HUDEP-2 (cell line): ENCODE measurements at regions not wholly inside any gene's neighbourhood (a gene's known extent, or its start where the extent isn't known, plus 50 kb on each side); places are given as distances from the start of the nearest gene placed in this dataset.
"Not testable (repeated sequence)": the region's sequence is repeated elsewhere in the genome, so short reads cannot be mapped to it uniquely, and the experiment has no call there.

Experiments used
- DNase-seq, 76 experiments: peaks; one replicate each; lab custom pipeline; 2025; ENCODE audit not compliant: unreplicated experiment in 76 of 76; lab: John Stamatoyannopoulos, UW

DNA sequence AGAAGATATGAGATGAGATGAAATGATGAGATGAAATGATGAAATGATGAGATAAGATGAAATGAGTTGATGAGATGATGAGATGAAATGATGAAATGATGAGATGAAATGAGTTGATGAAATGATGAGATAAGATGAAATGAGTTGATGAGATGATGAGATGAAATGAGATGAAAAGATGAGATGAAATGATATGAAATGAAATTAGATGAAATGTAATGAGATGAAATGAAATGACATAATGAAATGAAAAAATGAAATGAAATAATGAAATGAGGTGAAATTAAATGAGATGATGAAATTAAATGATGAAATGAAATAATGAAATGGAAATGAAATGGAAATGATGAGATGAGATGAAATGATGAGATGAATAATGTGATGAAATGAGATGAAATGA is 231.6 kb downstream of the GOLGA6L6 start:
- DNase-seq, result not testable (repeated sequence)

DNA sequence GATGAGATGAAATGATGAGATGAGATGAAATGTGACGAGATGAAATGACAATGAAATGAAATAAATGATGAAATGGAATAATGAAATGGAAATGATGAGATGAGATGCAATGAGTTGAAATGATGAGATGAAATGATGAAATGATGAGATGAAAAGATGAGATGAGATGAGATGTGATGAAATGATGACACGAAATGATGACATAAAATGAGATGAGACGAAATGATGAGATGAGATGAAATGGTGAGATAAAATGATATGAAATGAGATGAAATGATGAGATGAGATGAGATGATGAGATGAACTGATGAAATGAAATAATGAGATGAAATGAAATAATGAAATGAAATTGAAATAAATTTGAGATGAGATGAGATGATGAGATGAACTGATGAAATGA is 232.2 kb downstream of the GOLGA6L6 start:
- not testable (repeated sequence) for DNase-seq

DNA sequence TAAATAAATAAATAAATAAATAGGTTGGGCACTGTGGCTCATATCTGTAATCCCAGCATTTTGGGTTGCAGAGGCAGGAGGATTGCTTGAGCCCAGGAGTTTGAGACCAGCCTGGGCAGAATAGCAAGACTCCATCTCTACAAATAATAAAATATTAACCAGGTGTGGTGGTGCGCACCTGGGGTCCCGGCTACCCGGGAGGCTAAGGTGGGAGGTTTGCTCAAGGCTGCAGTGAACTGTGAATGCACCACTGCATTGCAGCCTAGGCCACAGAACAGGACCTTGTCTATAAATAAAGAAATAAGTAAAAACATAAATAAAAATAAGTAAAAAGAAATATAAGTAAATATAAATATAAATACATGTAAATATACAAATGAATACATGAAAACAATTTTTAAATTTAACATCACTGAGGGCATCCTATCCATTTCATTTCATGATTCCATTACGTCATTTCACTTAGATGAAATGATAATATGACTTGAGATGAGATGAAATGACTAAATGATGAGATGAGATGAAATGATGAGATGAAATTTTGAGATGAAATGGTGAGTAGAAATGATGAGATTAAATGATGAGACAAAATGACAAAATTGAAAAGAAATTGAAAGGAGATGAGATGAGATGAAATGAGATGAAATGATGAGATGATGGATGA is 233.4 kb downstream of the GOLGA6L6 start:
- DNase-seq, result not testable (repeated sequence)

DNA sequence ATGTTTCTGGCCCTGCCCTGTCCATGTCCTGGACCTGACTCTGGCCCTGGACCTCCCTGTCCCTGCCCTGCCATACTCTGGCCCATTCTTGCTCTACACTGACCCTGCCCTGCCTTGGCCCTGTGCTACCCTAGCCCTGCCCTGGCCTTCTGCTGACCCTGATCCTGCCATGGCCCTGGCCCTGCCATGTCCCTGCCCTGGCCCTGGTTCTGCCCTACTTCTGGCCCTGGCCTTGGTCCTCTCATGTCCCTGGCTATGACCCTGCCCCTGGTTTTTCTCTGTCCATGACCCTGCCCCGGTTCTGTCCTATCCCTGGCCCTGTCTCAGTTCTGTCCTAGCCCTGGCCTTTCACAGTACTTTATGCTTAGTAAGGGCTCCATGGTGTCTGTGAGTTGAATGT is 234.5 kb downstream of the GOLGA6L6 start:
- DNase-seq, result not testable (repeated sequence)

DNA sequence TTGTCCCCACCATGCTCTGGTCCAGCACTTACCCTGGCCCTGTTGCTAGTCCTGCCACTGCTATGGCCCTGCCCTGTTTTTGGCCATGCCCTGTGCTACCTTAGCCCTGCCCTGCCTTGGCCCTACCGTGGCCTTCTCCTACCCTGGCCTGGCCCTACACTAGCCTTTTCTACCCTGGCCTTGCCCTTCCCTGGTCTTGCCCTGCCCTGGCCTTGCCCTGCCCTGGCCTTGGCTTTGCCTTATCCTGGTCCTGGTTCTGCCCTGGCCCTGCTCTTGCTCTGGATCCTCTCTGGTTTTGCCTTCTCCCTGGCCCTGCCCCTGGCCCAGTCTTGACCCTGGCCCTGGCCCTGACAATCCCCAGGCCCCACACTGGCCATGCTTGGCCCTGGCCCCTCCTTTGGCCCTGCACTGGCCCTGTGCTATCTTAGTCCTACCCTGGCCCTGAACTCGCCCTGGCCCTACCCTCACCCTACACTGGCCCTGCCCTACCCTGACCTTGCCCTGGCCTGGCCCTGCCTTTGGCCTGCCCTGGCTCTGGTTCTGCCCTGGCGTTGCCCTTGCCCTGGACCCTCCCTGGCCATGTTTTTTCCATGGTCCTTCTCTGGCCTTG is 235.0 kb downstream of the GOLGA6L6 start:
- DNase-seq, result not testable (repeated sequence)

DNA sequence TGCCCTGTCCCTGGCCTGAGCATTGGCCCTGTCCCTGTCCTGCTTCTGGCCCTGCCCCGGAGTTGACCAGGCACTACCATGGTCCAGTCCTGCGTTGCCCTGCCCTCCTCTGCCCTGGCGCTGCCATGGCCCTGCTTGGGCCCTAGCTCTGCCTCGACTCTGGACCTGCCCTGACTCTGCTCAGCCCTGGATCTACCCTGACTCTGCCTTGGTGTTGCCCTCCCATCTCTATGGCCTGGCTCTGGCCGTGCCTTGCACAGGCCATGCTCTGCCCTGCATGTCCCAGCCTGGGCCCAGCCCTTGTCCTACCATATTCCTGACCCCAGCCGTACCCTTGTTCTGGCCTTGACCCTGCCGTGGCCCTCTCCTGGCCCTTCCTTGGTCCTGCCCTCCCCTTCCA is 235.7 kb downstream of the GOLGA6L6 start:
- DNase-seq, result not testable (repeated sequence)

DNA sequence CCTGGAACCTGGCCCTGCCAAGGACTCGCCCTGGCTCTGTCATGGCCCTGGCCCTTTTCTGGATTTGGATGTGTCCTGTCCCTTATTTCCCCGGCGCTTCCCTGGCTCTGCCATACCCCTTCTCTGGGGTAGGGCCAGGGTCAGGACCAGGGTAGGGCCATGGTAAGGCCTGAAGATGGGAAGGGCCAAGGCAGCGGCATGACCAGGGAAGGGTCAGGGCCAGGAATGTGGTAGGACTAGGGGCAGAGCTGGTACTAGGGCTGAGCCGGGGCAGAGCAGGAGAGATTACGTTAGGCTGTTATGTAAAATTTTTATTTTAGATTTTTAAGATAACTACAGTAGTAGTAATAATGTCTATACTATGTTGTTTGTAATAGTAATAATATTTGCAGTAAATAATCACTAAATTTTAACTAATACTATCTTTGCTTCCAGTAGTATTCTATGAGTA is 236.6 kb downstream of the GOLGA6L6 start:
- DNase-seq, result not testable (repeated sequence)

DNA sequence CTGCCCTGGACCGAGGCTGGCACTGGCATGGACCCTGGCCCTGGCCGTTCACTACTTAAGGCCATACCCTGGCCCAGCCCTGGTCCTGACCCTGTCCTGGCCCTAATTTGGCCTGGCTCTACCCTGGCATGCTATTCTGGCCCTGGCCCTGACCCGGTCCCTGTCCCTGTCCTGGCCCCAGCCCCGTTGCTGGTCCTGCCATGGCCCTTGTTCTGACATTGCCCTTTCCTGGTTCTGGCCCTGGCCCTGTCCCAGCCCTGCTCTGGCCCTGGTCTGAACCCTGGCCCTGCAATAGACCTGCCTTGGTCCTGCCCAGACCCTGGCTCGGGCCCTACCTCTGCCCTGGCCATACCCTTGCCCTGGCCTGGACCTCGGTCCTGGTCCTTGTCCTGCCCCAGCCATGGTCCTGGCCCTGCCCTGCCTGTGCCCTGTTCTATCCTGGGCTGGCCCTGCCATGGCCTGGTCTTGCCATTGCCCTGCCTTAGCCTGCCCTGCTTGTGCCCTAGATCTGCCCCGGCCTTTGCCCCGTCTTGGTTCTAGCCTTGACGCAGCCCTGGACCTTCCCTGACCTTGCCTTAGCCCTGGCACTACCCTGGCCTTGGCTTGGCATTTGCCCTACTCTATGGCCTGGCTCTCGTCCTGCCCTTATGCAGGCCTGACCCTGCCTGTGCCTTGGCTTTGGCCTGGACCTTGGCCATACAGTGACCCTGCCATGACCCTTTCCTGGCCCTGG is 237.2 kb downstream of the GOLGA6L6 start:
- DNase-seq, result not testable (repeated sequence)

DNA sequence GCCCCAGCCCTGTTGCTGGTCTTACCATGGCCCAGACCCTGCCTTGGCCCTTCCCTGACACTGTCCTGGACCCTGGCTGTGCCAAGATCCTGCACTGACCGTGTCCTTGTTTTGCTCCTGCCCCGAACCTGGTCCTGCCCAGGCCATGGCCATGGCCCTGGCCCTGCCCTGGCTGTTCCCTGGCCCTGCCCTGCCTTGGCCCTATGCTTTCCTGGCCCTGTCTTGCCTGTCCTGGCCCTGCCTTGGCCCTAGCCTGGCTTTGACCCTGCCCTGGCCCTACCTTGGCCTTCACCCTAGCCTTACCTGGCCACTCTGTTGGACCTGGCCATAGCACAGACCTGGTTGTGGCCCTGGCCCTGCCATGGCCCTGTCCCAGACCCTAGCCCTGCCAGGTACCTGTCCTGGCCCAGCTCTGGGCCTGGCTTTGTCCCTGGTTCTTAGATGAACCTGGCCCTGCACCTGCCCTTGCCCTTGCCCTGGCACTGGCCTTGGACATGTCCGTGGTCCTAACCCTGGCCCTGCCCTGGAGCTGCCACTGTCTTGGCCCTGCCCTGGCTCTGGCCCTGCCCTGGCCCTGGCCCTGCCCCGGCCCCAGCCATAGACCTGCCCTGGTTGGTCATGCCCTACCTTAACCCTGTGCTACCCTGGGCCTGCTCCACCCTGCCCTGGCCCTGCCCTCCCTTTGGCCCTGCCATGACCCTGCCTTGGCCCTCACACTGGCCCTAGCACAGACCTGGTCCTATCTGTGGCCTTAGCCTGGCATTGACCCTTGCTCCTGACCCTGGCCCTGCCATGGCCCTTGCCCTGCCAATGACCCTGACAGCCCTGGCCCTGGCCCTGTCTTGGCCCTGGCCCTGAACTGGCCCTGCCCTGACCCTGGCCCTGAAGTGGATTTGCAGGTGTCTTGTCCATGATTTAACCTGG is 238.1 kb downstream of the GOLGA6L6 start:
- DNase-seq, result not testable (repeated sequence)

DNA sequence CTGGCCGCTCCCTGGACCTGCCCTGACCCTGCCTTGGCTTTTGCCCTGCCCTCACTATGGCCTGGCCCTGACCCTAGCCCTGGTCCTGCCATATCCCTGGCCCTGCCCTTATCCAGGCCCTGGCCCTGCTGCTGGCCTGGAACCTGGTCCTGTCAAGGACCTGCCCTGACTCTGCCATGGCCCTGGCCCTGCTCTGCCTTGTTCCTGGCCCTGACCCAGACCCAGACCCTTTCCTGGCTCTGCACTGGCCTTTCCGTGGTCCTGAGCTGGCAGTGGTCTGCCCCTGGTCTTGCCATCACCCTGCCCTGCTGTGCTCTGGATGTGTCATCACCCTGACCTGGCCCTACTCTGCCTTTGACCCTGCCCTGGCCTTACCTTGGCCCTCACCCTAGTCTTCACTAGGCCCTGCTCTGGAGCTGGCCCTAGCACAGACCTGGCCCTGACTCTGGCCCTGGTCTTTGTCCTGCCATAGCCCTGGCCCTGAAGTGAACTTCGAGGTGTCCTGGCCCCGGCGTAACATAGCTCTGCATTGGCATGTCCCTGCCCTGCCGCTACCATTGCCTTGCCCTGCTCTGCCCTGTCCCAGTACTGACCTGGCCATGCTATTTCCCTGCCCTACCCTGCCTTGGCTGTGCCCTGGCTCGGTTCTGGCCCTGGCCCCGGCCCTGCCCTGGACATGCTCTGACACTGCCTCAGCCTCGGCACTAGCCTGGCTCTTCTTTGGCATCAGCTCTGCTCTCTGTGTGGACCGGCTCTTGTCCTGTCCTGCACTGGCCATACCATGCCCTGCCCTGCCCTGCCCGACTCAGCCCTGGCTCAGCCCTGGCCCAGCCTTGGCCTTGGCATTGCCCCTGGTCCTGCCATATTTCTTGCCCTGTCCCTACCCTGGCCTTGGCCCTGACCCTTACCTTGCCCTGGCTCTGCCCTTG is 239.2 kb downstream of the GOLGA6L6 start:
- not testable (repeated sequence) for DNase-seq

DNA sequence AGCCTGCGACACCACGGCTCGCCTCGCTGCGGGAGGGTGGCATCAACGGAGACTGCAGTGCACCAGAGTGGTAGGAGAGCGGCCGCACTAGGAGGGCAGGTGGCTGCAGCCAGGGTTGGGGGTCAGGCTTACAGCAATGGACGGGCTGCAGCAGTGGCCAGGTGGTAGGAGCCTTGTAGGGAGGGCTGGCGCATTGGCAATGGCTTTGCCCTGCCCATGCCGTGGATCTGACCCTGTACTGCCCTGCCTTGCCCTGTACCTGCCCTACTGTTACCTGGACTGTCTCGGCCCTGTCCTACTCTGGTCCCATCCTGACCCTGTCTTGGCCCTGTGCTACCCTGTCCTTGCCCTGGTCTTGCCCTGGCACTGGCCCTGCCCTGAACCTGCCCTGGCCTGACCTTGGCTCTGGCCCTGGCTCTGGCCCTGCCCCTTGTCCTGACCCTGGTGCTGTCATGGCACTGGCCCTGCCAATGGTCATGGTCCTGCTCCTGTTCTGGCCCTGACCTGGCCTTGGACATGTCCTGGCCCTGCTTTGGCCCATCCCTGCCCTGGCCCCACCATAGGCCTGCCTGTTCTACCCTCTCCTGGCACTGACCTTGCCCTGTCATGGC is 240.0 kb downstream of the GOLGA6L6 start:
- not testable (repeated sequence) for DNase-seq

DNA sequence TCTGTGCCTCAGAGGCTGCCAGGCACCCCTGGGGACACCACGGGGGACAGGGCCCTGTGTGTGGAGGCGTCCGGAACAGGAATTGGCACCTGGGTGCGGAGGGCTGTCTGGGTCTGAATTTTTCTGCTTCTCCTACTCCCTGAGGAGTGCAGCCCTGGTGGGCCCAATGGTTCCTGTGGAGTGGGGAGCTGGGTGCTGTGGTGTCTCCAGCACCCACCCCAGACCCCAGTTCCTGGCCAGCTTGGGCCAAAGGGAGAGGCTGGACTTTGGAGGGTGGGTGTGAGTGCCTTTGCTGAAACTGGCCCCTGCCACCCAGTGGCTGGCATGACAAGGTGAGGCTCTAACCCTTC is 240.6 kb downstream of the GOLGA6L6 start:
- DNase-seq, result not testable (repeated sequence)

DNA sequence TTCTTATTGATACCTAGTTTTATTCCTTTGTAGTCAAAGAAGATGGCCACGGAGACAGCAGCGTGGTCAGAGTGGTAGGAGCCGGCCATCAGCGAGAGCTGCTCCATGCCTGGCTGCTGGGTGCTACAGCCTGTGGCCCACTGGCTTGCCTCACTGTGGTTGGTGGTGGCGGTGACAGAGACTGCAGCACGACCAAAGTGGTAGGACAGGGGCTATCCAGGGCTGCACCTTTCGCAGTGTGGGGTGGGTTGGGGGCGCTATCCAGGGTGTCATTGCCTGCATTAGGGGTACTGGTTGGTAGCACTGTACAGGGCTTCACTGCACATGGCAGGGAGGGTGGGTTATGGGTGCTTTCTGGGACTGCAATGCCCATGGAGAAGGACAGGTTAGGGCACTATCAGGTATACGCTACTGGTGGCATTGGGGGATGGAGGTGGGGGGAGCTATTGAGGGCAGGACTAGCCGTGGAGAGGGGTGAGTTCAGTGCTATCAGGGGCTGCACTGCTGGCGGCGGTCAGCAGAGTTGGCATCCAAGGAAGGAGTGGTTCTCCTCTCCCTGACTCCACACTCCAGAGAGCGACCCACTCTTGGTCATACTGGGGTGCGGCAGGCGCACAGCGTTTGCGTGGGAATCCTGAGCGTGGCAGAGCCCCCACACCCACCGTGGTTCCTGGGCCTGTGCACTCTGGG is 241.1 kb downstream of the GOLGA6L6 start:
- DNase-seq, result not testable (repeated sequence)

DNA sequence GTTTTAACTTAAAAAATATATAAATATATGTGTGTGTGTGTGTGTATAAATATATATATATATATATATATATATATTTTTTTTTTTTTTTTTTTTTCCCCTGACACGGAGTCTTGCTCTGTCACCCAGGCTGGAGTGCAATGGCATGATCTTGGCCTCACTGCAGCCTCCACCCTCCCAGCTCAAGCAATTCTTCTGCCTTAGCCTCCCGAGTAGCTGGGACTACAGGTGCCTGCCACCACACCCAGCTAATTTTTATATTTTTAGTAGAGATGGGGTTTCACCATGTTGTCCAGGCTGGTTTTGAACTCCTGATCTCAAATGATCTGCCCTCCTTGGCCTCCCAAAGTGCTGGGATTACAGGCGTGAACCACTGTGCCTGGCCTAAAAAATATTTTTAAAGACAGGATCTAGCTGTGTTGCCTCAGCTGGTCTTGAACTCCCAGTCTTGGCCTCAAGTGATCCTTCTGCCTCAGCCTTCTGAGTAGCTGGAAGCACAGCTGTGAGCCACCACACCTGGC is 243.9 kb downstream of the GOLGA6L6 start:
- not testable (repeated sequence) for DNase-seq

DNA sequence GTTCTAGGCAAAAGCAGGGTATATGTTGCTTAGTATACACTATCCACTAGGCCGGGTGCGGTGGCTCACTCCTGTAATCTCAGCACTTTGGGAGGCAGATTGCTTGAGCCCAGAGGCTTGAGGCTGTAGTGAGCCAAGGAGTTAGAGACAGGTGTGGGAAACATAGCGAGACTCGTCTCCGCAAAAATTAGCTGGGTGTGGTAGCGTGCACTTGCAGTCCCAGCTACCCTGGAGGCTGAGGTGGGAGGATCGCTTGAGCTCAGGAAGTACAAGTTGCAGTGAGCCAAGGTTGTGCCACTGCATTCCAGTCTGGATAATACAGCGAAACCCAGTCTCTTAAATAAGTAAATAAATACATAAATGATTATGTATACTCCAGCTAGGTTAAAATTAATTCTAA is 245.3 kb downstream of the GOLGA6L6 start:
- not testable (repeated sequence) for DNase-seq

DNA sequence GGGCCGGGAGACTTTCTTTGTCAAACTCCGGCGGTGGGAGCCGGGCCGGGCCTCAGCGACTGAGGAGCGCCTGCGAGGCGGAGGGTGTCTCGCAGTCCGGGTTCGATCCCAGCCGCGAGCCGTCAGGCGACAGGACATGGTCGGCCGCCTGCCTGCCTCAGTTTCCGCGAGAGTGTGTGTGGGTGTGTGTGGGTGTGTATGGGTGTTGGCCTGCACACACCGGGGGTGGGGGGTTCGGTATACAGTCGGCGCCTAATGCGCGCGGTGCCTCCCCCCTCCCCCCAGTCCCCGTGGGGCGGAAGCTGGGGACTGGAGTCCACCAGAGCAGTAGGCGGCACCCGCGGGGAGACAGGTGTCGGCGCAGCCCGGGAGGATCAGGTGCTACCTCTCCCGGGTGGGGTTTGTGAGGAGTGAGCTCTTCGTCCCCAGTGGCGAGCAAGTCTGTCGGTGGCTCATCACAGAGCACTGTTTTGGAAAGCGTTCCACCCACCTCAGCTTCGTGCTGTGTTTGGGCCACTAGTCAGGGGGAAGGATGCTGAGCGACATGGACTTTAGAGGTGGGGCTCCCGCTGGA is 246.3 kb downstream of the GOLGA6L6 start:
- DNase-seq, result no peak

DNA sequence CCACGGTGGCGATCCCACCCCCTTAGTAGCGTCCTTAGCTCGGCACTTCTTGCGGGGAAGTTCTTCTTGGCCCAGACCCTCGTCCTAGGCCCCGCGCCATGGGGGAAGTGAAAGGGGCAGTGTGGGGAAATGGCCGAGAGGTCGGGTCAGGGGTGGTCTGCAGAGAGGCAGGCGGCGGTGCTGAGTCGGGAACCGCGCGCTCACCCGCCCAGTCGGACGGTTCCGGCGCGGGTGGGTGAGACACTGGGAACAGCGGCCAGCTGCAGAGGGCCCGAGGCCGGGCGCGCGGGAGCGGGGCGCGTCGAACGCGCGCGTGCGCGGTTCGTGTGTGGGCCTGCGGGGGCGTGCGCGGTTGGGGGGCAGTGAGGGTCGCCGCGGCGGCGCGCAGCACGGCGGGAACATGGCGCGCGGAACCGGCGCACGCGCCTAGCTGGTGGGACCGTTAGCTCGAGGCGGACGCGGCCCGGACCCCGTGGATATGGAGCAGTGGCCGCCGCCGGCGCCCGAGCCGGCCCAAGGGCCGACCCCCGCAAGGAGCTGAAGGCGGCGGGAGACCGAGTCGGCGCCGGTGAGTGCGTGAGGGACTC is 246.9 kb downstream of the GOLGA6L6 start:
- DNase-seq, result no peak
